ENCODE measurements at regions not wholly inside any gene's neighbourhood (a gene's known extent, or its start where the extent isn't known, plus 50 kb on each side); places are given as distances from the start of the nearest gene placed in this dataset.

GRCh38 chr3:162015856-162016255, 519.2 kb downstream of the OTOL1 start:
- ATAC-seq (peak; percentile 51; the same call in 1 of the 2 replicates), DNase-seq (ENCODE audit: low spot score) (no peak)
- TF ChIP-seq MLX (CRISPR knock-in tag; IDR thresholded peaks at IDR 0.05) (no peak), ZNF317 (CRISPR knock-in tag; IDR thresholded peaks at IDR 0.05; ENCODE audit: borderline replicate concordance, low read depth) (no peak), ZNF512 (CRISPR knock-in tag; IDR thresholded peaks at IDR 0.05; ENCODE audit: borderline replicate concordance) (no peak), TCF7 (CRISPR knock-in tag; IDR thresholded peaks at IDR 0.05; ENCODE audit: low read depth) (no peak), STAT6 (CRISPR knock-in tag; conservative IDR thresholded peaks at IDR 0.05; ENCODE audit: low read depth) (no peak), HMGA2 (CRISPR knock-in tag; IDR thresholded peaks at IDR 0.05) (no peak), ZNF416 (CRISPR knock-in tag; IDR thresholded peaks at IDR 0.05) (no peak), NFE2L1 (CRISPR knock-in tag; IDR thresholded peaks at IDR 0.05) (no peak), TP53 (CRISPR knock-in tag; IDR thresholded peaks at IDR 0.05) (no peak), ATF2 (CRISPR knock-in tag; IDR thresholded peaks at IDR 0.05; ENCODE audit: borderline replicate concordance, low read depth) (no peak), ARID4B (CRISPR knock-in tag; IDR thresholded peaks at IDR 0.05; ENCODE audit: borderline replicate concordance) (no peak), HMGXB4 (CRISPR knock-in tag; IDR thresholded peaks at IDR 0.05) (no peak), SOX15 (CRISPR knock-in tag; IDR thresholded peaks at IDR 0.05) (no peak), MYBL2 (CRISPR knock-in tag; IDR thresholded peaks at IDR 0.05) (no peak), AFF4 (CRISPR knock-in tag; IDR thresholded peaks at IDR 0.05; ENCODE audit: borderline replicate concordance) (no peak), ZSCAN18 (CRISPR knock-in tag; IDR thresholded peaks at IDR 0.05) (no peak), CREM (CRISPR knock-in tag; IDR thresholded peaks at IDR 0.05) (no peak), SP1 (CRISPR knock-in tag; conservative IDR thresholded peaks at IDR 0.05) (no peak), NR1H2 (CRISPR knock-in tag; IDR thresholded peaks at IDR 0.05) (no peak)
- H3K27ac Mint-ChIP-seq = 0 out of 2 replicates have a peak overlapping the region, but pooled peaks have one; percentile 1
- CTCF ChIA-PET = no interaction called here
- no peaks in the 10 kb centered on the region for H3K27me3 Mint-ChIP-seq (ENCODE audit: low read depth)
- no peak overlapping the region for H3K4me3 Mint-ChIP-seq
- POLR2A ChIA-PET = no interaction called here
- H3K4me1 Mint-ChIP-seq = peaks cover 10% of the 10 kb centered on the region
- H3K9me3 Mint-ChIP-seq = peaks cover 8% of the 10 kb centered on the region
- 0 out of 2 replicates have a peak, but pooled peaks cover 1% of the 10 kb centered on the region for H3K36me3 Mint-ChIP-seq

Data from WTC11 (cell line).